HepG2 (cell line): ENCODE measurements at regions not wholly inside any gene's neighbourhood (a gene's known extent, or its start where the extent isn't known, plus 50 kb on each side); places are given as distances from the start of the nearest gene placed in this dataset.

Experiments used
- SP1 ChIP-seq, 2 experiments: fragments of 450-650 bp in 1 of 2; sonication (generic) in 1 of 2; formaldehyde crosslinking in 1 of 2; IDR thresholded peaks; 2 replicates each; pipeline versions ENCODE4 v1.4.0 to v1.6.1; 2016 to 2020; ENCODE audit warnings: missing genetic modification reagents in 1 of 2
- TEAD3 ChIP-seq: optimal IDR thresholded peaks from 2 replicates; pipeline ENCODE3; 2016; ENCODE audit warnings: borderline replicate concordance
- TF ChIP-seq, protein P1 (sequence below): sonication (generic); formaldehyde crosslinking; IDR thresholded peaks from 2 replicates; pipeline ENCODE4 v1.5.0; 2020; ENCODE audit warnings: mild to moderate bottlenecking, missing genetic modification reagents, moderate library complexity

DNA sequence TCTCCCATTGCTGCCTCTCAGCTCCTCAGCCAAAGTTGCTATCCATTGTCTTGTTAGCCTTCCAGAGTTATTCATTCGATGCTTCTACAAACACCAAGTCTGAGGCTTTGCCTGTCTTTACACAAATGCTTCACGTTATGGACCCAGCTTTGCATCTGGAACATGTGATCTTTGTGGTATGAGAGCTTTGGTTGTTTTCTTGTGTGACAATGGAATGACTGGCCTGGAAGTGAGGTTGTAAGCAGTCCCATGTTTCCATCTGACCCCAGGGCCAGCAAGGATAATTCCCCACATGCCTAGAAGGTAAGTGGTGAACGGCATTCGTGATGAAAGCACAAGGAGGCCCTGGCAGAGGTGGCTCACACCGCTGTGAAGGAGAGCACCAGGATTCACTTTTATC, 866.7 kb upstream of the TMEM132C start:
- TF ChIP-seq SP1 (IDR thresholded peaks at IDR 0.05) (no peak), SP1 (CRISPR knock-in tag; IDR thresholded peaks at IDR 0.05) (no peak), TEAD3 (no peak)
- TF ChIP-seq, protein P1, sequence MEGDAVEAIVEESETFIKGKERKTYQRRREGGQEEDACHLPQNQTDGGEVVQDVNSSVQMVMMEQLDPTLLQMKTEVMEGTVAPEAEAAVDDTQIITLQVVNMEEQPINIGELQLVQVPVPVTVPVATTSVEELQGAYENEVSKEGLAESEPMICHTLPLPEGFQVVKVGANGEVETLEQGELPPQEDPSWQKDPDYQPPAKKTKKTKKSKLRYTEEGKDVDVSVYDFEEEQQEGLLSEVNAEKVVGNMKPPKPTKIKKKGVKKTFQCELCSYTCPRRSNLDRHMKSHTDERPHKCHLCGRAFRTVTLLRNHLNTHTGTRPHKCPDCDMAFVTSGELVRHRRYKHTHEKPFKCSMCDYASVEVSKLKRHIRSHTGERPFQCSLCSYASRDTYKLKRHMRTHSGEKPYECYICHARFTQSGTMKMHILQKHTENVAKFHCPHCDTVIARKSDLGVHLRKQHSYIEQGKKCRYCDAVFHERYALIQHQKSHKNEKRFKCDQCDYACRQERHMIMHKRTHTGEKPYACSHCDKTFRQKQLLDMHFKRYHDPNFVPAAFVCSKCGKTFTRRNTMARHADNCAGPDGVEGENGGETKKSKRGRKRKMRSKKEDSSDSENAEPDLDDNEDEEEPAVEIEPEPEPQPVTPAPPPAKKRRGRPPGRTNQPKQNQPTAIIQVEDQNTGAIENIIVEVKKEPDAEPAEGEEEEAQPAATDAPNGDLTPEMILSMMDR = no peak
